ENCODE measurements at regions not wholly inside any gene's neighbourhood (a gene's known extent, or its start where the extent isn't known, plus 50 kb on each side); places are given as distances from the start of the nearest gene placed in this dataset.

- no peak for ATAC-seq
- no peak for TF ChIP-seq CSRNP3 (CRISPR knock-in tag; IDR thresholded peaks at IDR 0.05)
- TF ChIP-seq ZNF8 (CRISPR knock-in tag; IDR thresholded peaks at IDR 0.05) = no peak
- no peak for TF ChIP-seq ZFP3 (CRISPR knock-in tag; IDR thresholded peaks at IDR 0.05)
- no peak for TF ChIP-seq ARNTL (CRISPR knock-in tag; IDR thresholded peaks at IDR 0.05; ENCODE audit: borderline replicate concordance, low read depth)
- no peak for TF ChIP-seq GLIS3 (CRISPR knock-in tag; IDR thresholded peaks at IDR 0.05)
- no peak for TF ChIP-seq TCF4 (CRISPR knock-in tag; IDR thresholded peaks at IDR 0.05; ENCODE audit: borderline replicate concordance)
- TF ChIP-seq CREB5 (CRISPR knock-in tag; IDR thresholded peaks at IDR 0.05; ENCODE audit: low read depth) = no peak
- no peak for TF ChIP-seq ZC3H10 (CRISPR knock-in tag; IDR thresholded peaks at IDR 0.05)
- no peak for TF ChIP-seq BACH2 (CRISPR knock-in tag; IDR thresholded peaks at IDR 0.05; ENCODE audit: borderline replicate concordance)
- TF ChIP-seq, protein P1, sequence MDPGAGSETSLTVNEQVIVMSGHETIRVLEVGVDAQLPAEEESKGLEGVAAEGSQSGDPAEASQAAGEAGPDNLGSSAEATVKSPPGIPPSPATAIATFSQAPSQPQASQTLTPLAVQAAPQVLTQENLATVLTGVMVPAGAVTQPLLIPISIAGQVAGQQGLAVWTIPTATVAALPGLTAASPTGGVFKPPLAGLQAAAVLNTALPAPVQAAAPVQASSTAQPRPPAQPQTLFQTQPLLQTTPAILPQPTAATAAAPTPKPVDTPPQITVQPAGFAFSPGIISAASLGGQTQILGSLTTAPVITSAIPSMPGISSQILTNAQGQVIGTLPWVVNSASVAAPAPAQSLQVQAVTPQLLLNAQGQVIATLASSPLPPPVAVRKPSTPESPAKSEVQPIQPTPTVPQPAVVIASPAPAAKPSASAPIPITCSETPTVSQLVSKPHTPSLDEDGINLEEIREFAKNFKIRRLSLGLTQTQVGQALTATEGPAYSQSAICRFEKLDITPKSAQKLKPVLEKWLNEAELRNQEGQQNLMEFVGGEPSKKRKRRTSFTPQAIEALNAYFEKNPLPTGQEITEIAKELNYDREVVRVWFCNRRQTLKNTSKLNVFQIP (CRISPR knock-in tag; IDR thresholded peaks at IDR 0.05; ENCODE audit: borderline replicate concordance, low read depth) = no peak
- TF ChIP-seq TSHZ2 (CRISPR knock-in tag; IDR thresholded peaks at IDR 0.05) = no peak
- no peak for TF ChIP-seq ISL1 (CRISPR knock-in tag; IDR thresholded peaks at IDR 0.05)
- no peak for TF ChIP-seq PATZ1 (CRISPR knock-in tag; IDR thresholded peaks at IDR 0.05; ENCODE audit: borderline replicate concordance)
- no peak for TF ChIP-seq ESRRG (CRISPR knock-in tag; IDR thresholded peaks at IDR 0.05)
- TF ChIP-seq ZFP30 (CRISPR knock-in tag; IDR thresholded peaks at IDR 0.05) = no peak
- TF ChIP-seq TOX (CRISPR knock-in tag; IDR thresholded peaks at IDR 0.05; ENCODE audit: borderline replicate concordance) = no peak
Measured at GRCh38 chr4:20616848-20617247, 83.4 kb upstream of the PACRGL start.

GRCh38 chr4:20617678-20618396 is 82.4 kb upstream of the PACRGL start:
- no peak for ATAC-seq
- TF ChIP-seq ZNF70 (CRISPR knock-in tag; IDR thresholded peaks at IDR 0.05) (no peak), PPARA (CRISPR knock-in tag; IDR thresholded peaks at IDR 0.05; ENCODE audit: borderline replicate concordance) (no peak), TCF4 (CRISPR knock-in tag; IDR thresholded peaks at IDR 0.05; ENCODE audit: borderline replicate concordance) (no peak), OSR1 (CRISPR knock-in tag; IDR thresholded peaks at IDR 0.05) (no peak), BACH2 (CRISPR knock-in tag; IDR thresholded peaks at IDR 0.05; ENCODE audit: borderline replicate concordance) (no peak), ARNTL (CRISPR knock-in tag; IDR thresholded peaks at IDR 0.05; ENCODE audit: borderline replicate concordance, low read depth) (no peak), ESRRG (CRISPR knock-in tag; IDR thresholded peaks at IDR 0.05) (no peak), PATZ1 (CRISPR knock-in tag; IDR thresholded peaks at IDR 0.05; ENCODE audit: borderline replicate concordance) (no peak), ZFP30 (CRISPR knock-in tag; IDR thresholded peaks at IDR 0.05) (no peak), RARB (CRISPR knock-in tag; IDR thresholded peaks at IDR 0.05) (no peak), ZFP3 (CRISPR knock-in tag; IDR thresholded peaks at IDR 0.05) (no peak), SNAI2 (CRISPR knock-in tag; IDR thresholded peaks at IDR 0.05) (no peak), GLIS3 (CRISPR knock-in tag; IDR thresholded peaks at IDR 0.05) (no peak), CREB5 (CRISPR knock-in tag; IDR thresholded peaks at IDR 0.05; ENCODE audit: low read depth) (no peak), CSDC2 (CRISPR knock-in tag; IDR thresholded peaks at IDR 0.05) (no peak), TOX (CRISPR knock-in tag; IDR thresholded peaks at IDR 0.05; ENCODE audit: borderline replicate concordance) (no peak), TSHZ2 (CRISPR knock-in tag; IDR thresholded peaks at IDR 0.05) (no peak)
